Neutrophil (primary cell): ENCODE measurements at regions not wholly inside any gene's neighbourhood (a gene's known extent, or its start where the extent isn't known, plus 50 kb on each side); places are given as distances from the start of the nearest gene placed in this dataset.

Source experiments
- H3K27ac ChIP-seq: fragments of 200-600 bp; sonication (generic); 2 replicates; pipeline ENCODE4 v1.5.1; 2016; ENCODE audit warnings: mild to moderate bottlenecking, moderate library complexity
- H3K27me3 ChIP-seq: fragments of 200-600 bp; sonication (generic); 2 replicates; pipeline ENCODE4 v1.6.0; 2016; ENCODE audit warnings: mild to moderate bottlenecking
- H3K36me3 ChIP-seq: fragments of 200-600 bp; sonication (generic); 2 replicates; pipeline ENCODE4 v1.5.1; 2017
- H3K4me1 ChIP-seq, 2 experiments: fragments of 200-600 bp in 1 of 2; sonication (generic) in 1 of 2; 1 replicate in 1 of 2; 2 replicates in 1 of 2; pipeline versions ENCODE4 v1.5.1 to v1.6.1; 2013 to 2016; ENCODE audit warnings: low read depth in 1 of 2, low read length in 1 of 2, mild to moderate bottlenecking in 1 of 2, moderate library complexity in 1 of 2; ENCODE audit not compliant: control insufficient read depth in 1 of 2, insufficient read depth in 1 of 2
- H3K4me3 ChIP-seq, 2 experiments: fragments of 200-600 bp in 1 of 2; sonication (generic) in 1 of 2; 1 replicate in 1 of 2; 2 replicates in 1 of 2; pipeline ENCODE4 v1.5.1; 2013 to 2016; ENCODE audit warnings: low read depth in 1 of 2, low read length in 1 of 2, mild to moderate bottlenecking in 1 of 2, moderate library complexity in 1 of 2
- H3K9me3 ChIP-seq: fragments of 200-600 bp; sonication (generic); 2 replicates; pipeline ENCODE4 v1.5.1; 2016
- TF ChIP-seq, protein P1 (sequence below): fragments of 200-600 bp; sonication (generic); IDR thresholded peaks from 2 replicates; pipeline ENCODE4 v1.5.1; 2016; ENCODE audit warnings: antibody characterized with exemption

DNA sequence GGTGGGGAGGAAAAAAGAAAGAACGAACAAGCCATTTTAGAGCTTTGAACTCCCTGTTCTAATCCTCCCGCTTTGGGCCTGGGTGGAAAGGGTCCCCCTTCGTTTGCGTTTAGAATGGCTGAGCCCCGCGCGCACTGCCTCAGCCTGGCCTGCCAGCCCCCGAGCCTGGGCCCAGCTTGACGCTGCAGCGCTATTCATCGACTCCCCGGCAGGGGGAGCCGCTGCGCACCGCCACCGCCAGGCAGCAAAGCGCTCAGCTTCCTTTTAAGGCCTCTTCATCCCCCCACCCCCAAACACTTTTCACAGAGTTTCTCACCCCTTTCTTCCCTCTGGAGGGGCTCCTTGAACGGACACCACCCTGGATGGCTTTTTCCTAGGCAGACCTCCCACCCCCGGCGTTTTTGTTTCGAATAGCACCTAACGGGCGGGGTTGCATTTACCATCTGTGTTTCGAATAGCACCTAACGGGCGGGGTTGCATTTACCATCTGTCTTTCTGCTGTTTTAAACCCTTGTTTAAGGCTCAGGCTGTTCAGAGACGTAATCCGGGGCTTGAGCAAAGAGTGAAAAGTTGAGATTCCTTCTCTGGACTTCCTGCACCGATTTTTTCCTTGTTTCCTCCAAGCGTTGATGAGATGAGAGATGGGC lies 56.4 kb upstream of the PIWIL1 start:
- Histone ChIP-seq H3K9me3 (no peaks in the 10 kb centered on the region), H3K36me3 (no peaks in the 10 kb centered on the region), H3K27ac (no peak overlapping the region), H3K27me3 (peaks cover 6% of the 10 kb centered on the region), H3K4me3 (no peak overlapping the region), H3K4me1 (no peaks in the 10 kb centered on the region)
- TF ChIP-seq, protein P1, sequence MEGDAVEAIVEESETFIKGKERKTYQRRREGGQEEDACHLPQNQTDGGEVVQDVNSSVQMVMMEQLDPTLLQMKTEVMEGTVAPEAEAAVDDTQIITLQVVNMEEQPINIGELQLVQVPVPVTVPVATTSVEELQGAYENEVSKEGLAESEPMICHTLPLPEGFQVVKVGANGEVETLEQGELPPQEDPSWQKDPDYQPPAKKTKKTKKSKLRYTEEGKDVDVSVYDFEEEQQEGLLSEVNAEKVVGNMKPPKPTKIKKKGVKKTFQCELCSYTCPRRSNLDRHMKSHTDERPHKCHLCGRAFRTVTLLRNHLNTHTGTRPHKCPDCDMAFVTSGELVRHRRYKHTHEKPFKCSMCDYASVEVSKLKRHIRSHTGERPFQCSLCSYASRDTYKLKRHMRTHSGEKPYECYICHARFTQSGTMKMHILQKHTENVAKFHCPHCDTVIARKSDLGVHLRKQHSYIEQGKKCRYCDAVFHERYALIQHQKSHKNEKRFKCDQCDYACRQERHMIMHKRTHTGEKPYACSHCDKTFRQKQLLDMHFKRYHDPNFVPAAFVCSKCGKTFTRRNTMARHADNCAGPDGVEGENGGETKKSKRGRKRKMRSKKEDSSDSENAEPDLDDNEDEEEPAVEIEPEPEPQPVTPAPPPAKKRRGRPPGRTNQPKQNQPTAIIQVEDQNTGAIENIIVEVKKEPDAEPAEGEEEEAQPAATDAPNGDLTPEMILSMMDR: peak; percentile 22

- TF ChIP-seq, protein P1: no peak
Observed at GRCh38 chr12:130286041-130286440, 51.6 kb upstream of the PIWIL1 start.

DNA sequence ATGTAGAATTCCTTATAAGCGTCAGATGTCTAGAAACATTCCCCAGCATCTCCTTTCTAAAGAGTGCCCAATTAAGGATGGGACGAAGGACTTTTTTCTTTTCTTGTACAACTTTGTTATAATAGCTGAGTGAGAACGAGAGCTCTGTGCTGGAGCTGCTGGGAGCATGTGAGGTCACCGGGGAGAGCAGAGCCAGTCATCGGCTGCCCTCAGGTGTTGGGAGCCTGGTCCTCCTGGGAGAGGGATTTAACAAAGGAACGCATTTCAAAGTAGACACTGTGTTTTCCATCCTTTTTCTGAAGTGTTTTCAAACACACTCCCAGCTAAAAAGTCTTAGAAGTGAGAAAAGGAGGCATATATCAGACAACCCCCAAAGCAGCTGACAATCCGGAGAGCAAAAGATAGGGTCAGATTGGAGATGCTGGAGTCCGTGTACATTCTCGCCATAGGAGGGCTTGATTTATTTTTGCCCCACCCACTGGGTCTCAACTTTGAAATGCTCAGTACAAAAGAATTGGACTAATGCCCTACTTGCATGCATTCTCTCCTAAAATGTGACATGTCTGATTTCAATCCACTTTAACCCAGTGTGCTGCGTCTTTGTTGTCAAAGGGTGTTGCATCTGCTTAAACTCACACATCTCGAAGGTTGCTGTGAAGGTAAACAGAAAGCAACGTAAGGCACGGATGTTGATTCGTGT lies 50.8 kb upstream of the PIWIL1 start:
- Histone ChIP-seq H3K9me3 (no peaks in the 10 kb centered on the region), H3K4me1 (no peaks in the 10 kb centered on the region), H3K36me3 (no peaks in the 10 kb centered on the region), H3K27me3 (no peaks in the 10 kb centered on the region), H3K4me3 (no peak overlapping the region), H3K27ac (no peak overlapping the region)
- TF ChIP-seq, protein P1: no peak

More at GRCh38 chr12:130286041-130286440, 51.6 kb upstream of the PIWIL1 start:
- Histone ChIP-seq H3K27ac (no peak overlapping the region), H3K36me3 (no peaks in the 10 kb centered on the region), H3K4me3 (no peak overlapping the region), H3K4me1 (no peaks in the 10 kb centered on the region), H3K27me3 (no peaks in the 10 kb centered on the region), H3K9me3 (no peaks in the 10 kb centered on the region)
